ENCODE measurements at regions not wholly inside any gene's neighbourhood (a gene's known extent, or its start where the extent isn't known, plus 50 kb on each side); places are given as distances from the start of the nearest gene placed in this dataset.

DNA sequence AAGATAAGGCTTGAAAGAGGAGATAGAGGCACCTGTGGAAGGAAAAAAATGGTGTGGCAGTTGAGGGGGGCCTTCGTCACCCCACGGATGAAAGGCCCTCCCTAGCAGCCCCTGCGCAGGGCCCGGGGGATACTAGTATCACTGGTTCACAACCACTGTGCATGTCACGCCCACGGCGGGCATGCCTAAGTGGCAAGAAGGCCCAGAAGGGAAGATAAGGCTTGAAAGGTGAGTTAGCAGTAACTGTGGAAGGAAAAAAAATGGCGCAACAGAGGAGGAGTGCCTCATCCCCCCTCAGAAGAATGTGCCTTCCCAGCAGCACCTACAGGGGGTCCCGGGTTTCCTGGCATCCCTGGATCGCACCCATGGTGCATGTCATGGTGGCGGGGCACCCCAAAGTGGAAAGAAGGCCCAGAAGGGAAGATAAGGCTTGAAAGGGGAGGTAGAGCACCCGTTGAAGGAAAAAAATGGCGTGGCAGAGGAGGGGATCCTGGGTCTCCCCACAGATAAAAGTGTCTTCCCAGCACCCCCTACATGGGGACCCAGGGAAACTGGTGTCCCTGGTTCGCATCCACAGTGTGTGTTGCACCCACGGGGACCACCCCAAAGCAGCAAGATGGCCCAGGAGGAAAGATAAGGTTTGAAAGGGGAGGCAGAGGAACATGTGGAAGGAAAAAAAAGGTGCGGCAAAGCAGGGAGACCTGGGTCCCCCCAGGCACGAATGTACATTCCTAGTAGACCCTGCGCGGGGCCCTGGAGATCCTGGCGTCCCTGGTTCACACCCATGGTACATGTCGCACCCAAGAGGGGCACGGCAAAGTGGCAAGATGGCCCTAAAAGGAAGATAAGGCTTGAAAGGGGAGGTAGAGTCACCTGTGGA is 279.2 kb downstream of the ALG10 start:
- Histone ChIP-seq H3K27me3 (no peaks in the 10 kb centered on the region), H3K9me3 (peaks cover 10% of the 10 kb centered on the region), H3K4me3 (ENCODE audit: low read depth in 1 of 2, low read length in 1 of 2) (no peak overlapping the region), H3K36me3 (no peaks in the 10 kb centered on the region), H3K4me1 (ENCODE audit: control insufficient read depth in 1 of 2, insufficient read depth in 1 of 2, low read depth in 1 of 2, low read length in 1 of 2) (no peaks in the 10 kb centered on the region), H3K27ac (no peak overlapping the region)
- TF ChIP-seq, protein P1, sequence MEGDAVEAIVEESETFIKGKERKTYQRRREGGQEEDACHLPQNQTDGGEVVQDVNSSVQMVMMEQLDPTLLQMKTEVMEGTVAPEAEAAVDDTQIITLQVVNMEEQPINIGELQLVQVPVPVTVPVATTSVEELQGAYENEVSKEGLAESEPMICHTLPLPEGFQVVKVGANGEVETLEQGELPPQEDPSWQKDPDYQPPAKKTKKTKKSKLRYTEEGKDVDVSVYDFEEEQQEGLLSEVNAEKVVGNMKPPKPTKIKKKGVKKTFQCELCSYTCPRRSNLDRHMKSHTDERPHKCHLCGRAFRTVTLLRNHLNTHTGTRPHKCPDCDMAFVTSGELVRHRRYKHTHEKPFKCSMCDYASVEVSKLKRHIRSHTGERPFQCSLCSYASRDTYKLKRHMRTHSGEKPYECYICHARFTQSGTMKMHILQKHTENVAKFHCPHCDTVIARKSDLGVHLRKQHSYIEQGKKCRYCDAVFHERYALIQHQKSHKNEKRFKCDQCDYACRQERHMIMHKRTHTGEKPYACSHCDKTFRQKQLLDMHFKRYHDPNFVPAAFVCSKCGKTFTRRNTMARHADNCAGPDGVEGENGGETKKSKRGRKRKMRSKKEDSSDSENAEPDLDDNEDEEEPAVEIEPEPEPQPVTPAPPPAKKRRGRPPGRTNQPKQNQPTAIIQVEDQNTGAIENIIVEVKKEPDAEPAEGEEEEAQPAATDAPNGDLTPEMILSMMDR (IDR thresholded peaks at IDR 0.05): no peak

DNA sequence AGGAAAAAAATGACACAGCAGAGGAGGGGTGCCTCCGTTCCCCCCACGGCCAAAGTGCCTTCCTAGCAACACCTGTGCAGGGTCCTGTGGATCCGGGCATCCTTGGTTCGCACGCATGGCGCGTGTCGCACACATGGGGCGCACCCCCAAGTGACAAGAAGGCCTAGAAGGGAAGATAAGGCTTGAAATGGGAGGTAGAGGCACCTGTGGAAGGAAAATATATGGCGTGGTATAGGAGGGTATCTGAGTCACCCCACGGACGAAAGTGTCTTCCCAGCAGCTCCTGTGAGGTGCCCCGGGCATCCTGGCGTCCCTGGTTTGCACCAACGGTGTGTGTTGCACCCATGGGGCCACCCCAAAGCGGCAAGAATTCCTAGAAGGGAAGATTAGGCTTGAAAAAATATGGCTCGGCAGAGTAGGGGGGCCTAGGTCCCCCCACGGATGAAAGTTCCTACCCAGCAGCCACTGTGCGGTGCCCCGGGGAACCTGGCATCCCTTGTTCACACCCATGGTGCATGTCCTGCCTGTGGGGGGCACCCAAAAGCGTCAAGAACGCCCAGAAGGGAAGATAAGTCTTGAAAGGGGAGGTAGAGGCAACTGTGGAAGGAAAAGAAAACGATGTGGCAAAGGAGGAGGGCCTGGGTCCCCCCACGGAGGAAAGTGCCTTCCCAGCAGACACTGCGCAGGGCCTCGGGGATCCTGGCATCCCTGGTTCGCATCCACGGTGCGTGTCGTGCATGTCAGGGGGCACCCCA is 280.0 kb downstream of the ALG10 start:
- peaks cover 10% of the 10 kb centered on the region for H3K9me3 ChIP-seq
- H3K4me3 ChIP-seq (ENCODE audit: low read depth in 1 of 2, low read length in 1 of 2): no peak overlapping the region

DNA sequence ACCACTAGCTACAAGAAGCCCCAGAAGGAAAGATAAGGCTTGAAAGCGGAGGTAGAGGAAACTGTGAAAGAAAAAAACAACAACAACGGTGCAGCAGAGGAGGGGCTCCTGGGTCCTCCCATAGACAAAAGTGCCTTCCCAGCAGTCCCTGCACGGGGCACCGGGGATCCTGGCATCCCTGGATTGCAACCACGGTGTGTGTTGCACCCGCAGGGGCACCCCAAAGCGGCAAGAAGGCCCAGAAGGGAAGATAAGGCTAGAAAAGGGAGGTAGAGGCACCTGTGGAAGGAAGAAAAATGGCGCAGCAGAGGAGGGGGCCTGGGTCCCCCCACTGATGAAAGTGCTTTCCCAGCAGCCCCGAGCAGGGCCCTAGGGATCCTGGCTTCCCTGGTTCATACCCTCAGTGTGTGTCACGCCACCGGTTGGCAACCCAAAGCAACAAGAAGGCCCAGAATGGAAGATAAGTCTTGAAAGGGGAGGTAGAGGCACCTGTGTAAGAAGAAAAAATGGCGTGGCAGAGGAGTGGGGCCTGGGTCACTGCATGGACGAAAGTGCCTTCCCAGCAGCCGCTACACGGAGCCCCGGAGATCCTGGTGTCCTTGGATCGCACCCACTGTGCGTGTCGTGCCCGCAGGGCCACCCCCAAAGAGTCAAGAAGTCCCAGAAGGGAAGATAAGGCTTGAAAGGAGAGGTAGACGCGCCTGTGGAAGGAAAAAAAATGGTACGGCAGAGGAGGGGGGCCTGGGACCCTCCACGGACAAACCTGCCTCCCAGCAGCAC is 281.0 kb downstream of the ALG10 start:
- H3K27ac ChIP-seq: no peak overlapping the region
- TF ChIP-seq, protein P1 (IDR thresholded peaks at IDR 0.05): no peak
- H3K36me3 ChIP-seq: no peaks in the 10 kb centered on the region
- no peak overlapping the region for H3K4me3 ChIP-seq (ENCODE audit: low read depth in 1 of 2, low read length in 1 of 2)
- no peaks in the 10 kb centered on the region for H3K4me1 ChIP-seq (ENCODE audit: control insufficient read depth in 1 of 2, insufficient read depth in 1 of 2, low read depth in 1 of 2, low read length in 1 of 2)
- peaks cover 10% of the 10 kb centered on the region for H3K9me3 ChIP-seq
- no peaks in the 10 kb centered on the region for H3K27me3 ChIP-seq

More for the DNA sequence above, 280.0 kb downstream of the ALG10 start:
- Histone ChIP-seq H3K27ac (no peak overlapping the region), H3K36me3 (no peaks in the 10 kb centered on the region), H3K4me1 (ENCODE audit: control insufficient read depth in 1 of 2, insufficient read depth in 1 of 2, low read depth in 1 of 2, low read length in 1 of 2) (no peaks in the 10 kb centered on the region), H3K27me3 (no peaks in the 10 kb centered on the region)
- TF ChIP-seq, protein P1 (IDR thresholded peaks at IDR 0.05): no peak

DNA sequence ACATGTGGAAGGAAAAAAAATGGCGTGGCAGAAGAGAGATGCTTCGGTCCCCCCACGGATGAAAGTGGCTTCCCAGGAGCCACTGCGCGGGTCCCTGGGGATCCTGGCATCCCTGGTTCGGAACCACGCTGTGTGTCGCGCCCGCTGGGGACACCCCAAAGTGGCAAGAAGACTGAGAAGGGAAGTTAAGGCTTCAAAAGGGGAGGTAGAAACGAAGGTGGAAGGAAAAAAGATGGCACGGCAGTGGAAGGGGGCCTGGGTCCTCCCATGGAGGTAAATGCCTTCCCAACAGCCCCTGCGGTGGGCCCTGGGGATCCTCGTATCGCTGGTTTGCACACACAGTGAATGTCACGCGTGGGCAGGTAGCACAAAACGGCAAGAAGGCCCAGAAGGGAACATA is 281.7 kb downstream of the ALG10 start:
- H3K27ac ChIP-seq: no peak overlapping the region
- TF ChIP-seq, protein P1 (IDR thresholded peaks at IDR 0.05): no peak
- no peaks in the 10 kb centered on the region for H3K36me3 ChIP-seq
- no peak overlapping the region for H3K4me3 ChIP-seq (ENCODE audit: low read depth in 1 of 2, low read length in 1 of 2)
- no peaks in the 10 kb centered on the region for H3K4me1 ChIP-seq (ENCODE audit: control insufficient read depth in 1 of 2, insufficient read depth in 1 of 2, low read depth in 1 of 2, low read length in 1 of 2)
- no peaks in the 10 kb centered on the region for H3K27me3 ChIP-seq
- H3K9me3 ChIP-seq: peaks cover 10% of the 10 kb centered on the region

DNA sequence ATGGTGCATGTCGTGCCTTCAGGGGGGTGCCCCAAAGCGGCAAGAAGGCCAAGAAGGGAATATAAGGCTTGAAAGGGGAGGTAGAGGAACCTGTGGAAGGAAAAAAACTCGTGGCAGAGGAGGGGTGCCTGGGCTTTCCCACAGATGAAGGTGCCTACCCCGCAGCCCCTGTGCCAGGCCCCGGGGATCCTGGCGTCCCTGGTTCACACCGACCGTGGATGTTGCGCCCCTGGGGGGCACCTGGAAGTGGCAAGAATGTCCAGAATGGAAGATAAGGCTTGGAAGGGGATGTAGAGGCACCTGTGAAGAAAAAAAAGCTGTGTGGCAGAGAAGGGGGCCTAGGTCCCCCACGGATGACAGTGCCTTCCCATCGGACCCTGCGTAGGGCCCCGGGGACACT is 282.2 kb downstream of the ALG10 start:
- Histone ChIP-seq H3K27ac (no peak overlapping the region), H3K9me3 (peaks cover 13% of the 10 kb centered on the region), H3K4me1 (ENCODE audit: control insufficient read depth in 1 of 2, insufficient read depth in 1 of 2, low read depth in 1 of 2, low read length in 1 of 2) (no peaks in the 10 kb centered on the region), H3K27me3 (no peaks in the 10 kb centered on the region), H3K4me3 (ENCODE audit: low read depth in 1 of 2, low read length in 1 of 2) (no peak overlapping the region), H3K36me3 (no peaks in the 10 kb centered on the region)
- TF ChIP-seq, protein P1 (IDR thresholded peaks at IDR 0.05): no peak
